NCI-H1436 (cell line): ENCODE measurements at regions not wholly inside any gene's neighbourhood (a gene's known extent, or its start where the extent isn't known, plus 50 kb on each side); places are given as distances from the start of the nearest gene placed in this dataset.

ENCODE experiments used
- DNase-seq: peaks from one replicate; lab custom pipeline; 2025; lab: John Stamatoyannopoulos, UW

GRCh38 chr5:6003040-6003825 lies 375.1 kb downstream of the MED10 start:
- no peak for DNase-seq

- no peak for DNase-seq
These were observed 377.5 kb downstream of the MED10 start for GRCh38 chr5:6000867-6001266.

- no peak for DNase-seq
These were observed 382.5 kb downstream of the MED10 start for GRCh38 chr5:5995819-5996218.

GRCh38 chr5:5986492-5987178 lies 391.7 kb downstream of the MED10 start:
- DNase-seq = no peak

GRCh38 chr5:5985332-5985731 lies 393.0 kb downstream of the MED10 start:
- no peak for DNase-seq

GRCh38 chr5:5983261-5983980 lies 394.9 kb downstream of the MED10 start:
- no peak for DNase-seq

- DNase-seq = no peak
These were observed 396.8 kb downstream of the MED10 start for GRCh38 chr5:5981562-5981961.

- no peak for DNase-seq
These were observed 397.8 kb downstream of the MED10 start for GRCh38 chr5:5980538-5980895.

- DNase-seq = no peak
These were observed 398.4 kb downstream of the MED10 start for GRCh38 chr5:5979761-5980537.

- no peak for DNase-seq
These were observed 399.0 kb downstream of the MED10 start for GRCh38 chr5:5979377-5979760.

- no peak for DNase-seq
These were observed 399.6 kb downstream of the MED10 start for GRCh38 chr5:5978501-5979376.

- DNase-seq = no peak
These were observed 407.1 kb downstream of the MED10 start for GRCh38 chr5:5971203-5971602.

- DNase-seq = no peak
These were observed 408.3 kb downstream of the MED10 start for GRCh38 chr5:5969942-5970483.

GRCh38 chr5:5968981-5969380 lies 409.4 kb downstream of the MED10 start:
- no peak for DNase-seq

GRCh38 chr5:5967944-5968343 lies 410.4 kb downstream of the MED10 start:
- DNase-seq = no peak

- no peak for DNase-seq
These were observed 411.0 kb downstream of the MED10 start for GRCh38 chr5:5967373-5967772.

GRCh38 chr5:5965132-5965531 lies 413.2 kb downstream of the MED10 start:
- DNase-seq = no peak

GRCh38 chr5:5964347-5964746 lies 414.0 kb downstream of the MED10 start:
- DNase-seq = no peak

- DNase-seq = no peak
These were observed 420.6 kb downstream of the MED10 start for GRCh38 chr5:5957737-5958136.

GRCh38 chr5:5954275-5954598 lies 424.1 kb downstream of the MED10 start:
- no peak for DNase-seq

- no peak for DNase-seq
These were observed 424.6 kb downstream of the MED10 start for GRCh38 chr5:5953584-5954274.
